H7 (cell line): ENCODE measurements at regions not wholly inside any gene's neighbourhood (a gene's known extent, or its start where the extent isn't known, plus 50 kb on each side); places are given as distances from the start of the nearest gene placed in this dataset.

Experiments
- DNase-seq: peaks from one replicate; pipeline ENCODE4 v3.0.0; 2012
- H3K27me3 ChIP-seq: 2 replicates; pipeline ENCODE4 v1.6.0; 2011; ENCODE audit warnings: mild to moderate bottlenecking, low read length; ENCODE audit not compliant: control insufficient read depth, insufficient read depth
- H3K36me3 ChIP-seq: replicated peaks from 2 replicates; pipeline ENCODE4 v1.5.1; 2011; ENCODE audit warnings: low read length; ENCODE audit not compliant: control insufficient read depth, insufficient read depth
- H3K4me3 ChIP-seq: 2 replicates; pipeline ENCODE4 v1.5.1; 2011; ENCODE audit warnings: low read depth, mild to moderate bottlenecking, control low read depth, low read length, moderate library complexity; ENCODE audit not compliant: insufficient read depth

DNA sequence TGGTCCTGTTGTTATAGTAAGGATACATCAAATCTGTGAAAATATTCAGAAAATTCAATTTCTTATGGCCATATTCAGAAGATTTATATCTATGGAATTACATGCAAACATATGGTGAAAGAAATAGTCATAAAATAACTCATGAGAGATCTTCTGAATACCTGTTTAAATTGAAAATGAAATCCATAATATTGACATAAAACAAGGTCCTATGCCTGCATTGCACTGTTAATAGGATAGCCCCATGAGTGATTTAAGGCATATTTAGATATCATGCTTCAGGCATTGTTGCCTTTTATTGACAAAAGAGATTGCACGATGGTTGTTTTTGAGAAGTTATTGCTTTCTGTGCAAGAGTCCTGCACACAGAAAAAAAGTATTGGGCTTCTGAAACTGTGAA, 591.7 kb upstream of the ZNF717 start:
- no peak for DNase-seq
- H3K4me3 ChIP-seq = no peak overlapping the region
- H3K36me3 ChIP-seq = no peaks in the 10 kb centered on the region
- H3K27me3 ChIP-seq = no peaks in the 10 kb centered on the region

DNA sequence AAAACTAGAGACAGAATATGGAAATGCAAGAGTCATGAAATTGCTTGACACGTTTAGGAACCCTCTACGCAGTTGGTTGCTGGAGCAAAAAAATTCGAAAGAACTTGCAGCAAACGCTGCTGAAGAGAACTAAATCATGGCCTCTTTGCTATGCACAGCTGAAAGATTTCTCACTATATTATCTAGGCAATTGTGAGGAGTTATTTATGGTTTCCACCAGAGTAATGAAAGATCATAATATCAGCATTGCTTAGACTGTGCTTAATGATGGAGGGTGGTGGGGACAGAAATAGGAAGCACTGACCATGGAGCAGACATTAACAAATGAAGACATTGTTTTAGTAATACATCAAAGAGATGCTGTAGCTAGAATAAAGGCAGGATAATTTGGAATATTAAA, 593.4 kb upstream of the ZNF717 start:
- H3K4me3 ChIP-seq = no peak overlapping the region
- no peak for DNase-seq
- no peaks in the 10 kb centered on the region for H3K27me3 ChIP-seq
- H3K36me3 ChIP-seq = no peaks in the 10 kb centered on the region

DNA sequence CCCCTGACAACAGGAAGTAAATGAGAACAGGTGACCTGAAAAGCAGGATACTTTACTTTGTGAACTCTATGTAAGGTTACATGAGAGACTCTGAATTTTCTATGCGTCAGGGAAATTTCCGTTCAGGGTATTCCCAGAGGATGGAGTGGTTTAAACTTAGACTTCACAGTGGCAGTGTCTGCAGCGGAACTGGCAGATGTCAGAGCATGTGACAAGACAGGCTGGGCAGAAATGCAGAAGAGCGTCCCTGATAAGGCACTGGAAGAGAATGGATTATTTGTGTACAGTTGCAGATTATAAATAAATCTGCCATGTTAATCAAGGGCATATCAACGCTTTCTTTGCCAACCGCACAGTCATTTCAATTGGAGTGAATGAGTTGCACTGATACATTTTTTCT, 598.4 kb upstream of the ZNF717 start:
- DNase-seq = no peak

DNA sequence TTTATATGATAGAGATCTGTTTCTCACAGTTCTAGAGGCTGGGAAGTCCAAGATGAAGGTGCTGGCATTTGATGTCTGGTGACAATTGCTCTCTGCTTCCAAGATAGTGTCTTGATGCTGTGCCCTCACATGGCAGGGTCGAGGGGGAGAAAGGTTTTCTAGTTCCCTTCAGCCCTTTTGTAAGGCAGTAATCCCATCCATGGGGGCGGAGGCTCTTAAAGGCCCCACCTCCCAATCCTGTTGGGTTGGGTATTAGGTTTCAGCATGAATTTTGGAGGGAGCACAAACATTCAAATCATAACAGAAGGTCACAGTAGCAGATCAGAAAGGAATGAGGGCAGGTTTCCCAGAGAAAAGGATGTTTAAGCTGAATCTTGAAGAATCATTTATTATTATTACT, 601.7 kb upstream of the ZNF717 start:
- Histone ChIP-seq H3K36me3 (no peaks in the 10 kb centered on the region), H3K4me3 (no peak overlapping the region), H3K27me3 (no peaks in the 10 kb centered on the region)
- DNase-seq = peak; percentile 8

More for the DNA sequence above, 598.4 kb upstream of the ZNF717 start:
- Histone ChIP-seq H3K4me3 (no peak overlapping the region), H3K27me3 (no peaks in the 10 kb centered on the region), H3K36me3 (no peaks in the 10 kb centered on the region)

DNA sequence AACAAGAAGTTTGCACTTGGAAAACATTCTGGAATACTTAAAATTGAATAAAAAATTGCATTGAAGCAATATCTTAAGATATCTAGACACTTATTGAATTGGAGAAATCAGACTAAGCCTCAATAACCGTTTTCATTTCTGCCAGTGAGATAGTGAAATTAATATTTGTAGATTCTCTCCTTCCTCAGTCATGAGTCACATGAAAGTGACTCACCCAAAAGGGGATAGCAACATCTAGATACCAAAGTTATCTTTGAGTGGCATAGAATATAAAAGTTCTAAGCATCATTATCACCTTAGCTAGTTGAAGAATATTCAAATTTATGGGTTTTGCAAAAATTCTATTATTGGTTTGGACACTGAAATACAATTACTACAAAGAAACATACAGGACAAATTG, 614.8 kb upstream of the ZNF717 start:
- DNase-seq = no peak
- H3K36me3 ChIP-seq = no peaks in the 10 kb centered on the region
- H3K27me3 ChIP-seq = no peaks in the 10 kb centered on the region
- H3K4me3 ChIP-seq = no peak overlapping the region

DNA sequence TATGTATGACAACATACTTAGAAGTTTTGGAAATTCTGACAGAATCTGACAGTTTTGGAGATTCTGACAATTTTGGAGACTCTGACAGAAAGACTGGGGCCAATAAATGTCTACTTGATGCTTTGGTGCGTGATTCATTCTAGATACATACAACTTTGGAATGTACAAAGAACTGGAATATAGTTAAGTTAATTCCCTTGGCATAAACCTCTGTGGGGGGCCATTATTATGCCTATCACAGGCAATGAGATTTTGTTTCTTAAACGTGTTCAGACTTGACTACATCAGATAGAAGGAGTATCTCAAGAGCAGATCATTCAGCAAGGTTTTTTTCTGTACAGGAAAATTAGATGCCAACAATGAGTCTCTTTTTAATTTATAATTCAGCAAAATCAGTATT, 617.6 kb upstream of the ZNF717 start:
- no peaks in the 10 kb centered on the region for H3K27me3 ChIP-seq
- no peak overlapping the region for H3K4me3 ChIP-seq
- no peak for DNase-seq
- H3K36me3 ChIP-seq = no peaks in the 10 kb centered on the region

DNA sequence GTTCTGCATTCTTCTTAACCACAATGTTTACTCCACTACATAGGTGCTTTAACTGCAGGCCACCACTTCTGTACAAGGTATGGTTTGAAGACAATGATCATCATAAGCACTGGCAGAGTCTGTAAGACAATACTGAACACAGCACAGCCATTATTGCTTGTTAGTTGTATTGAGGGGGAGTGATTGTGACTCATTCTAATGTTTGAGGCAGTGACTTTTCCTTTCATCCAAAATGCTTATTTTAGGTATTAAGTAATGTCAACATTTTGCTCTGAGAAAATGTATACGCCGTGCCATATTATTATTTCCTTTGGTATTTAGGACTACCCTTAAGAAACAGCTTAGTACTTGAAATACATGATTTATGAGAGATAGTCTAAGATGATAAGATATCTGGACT, 618.2 kb upstream of the ZNF717 start:
- no peak for DNase-seq
- H3K4me3 ChIP-seq = no peak overlapping the region
- H3K36me3 ChIP-seq = no peaks in the 10 kb centered on the region
- no peaks in the 10 kb centered on the region for H3K27me3 ChIP-seq

DNA sequence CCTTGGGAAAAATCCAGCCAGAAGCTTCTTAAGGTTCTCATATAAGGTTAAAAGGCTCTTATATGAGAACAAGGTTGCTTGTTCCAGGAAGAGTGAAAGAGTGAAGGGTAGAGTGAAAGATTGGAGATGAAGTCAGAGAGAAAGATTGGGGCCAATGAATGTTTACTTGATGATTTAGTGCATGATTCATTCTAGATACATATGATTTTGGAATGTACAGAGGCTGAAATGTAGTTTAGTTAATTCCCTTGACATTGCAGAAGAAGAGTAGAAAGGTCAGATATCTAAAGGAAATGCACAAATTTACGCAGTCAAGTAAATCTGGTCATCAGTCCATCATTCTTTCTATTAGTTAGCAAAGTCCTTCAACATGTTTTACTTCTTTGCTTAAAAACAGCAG, 619.8 kb upstream of the ZNF717 start:
- no peak for DNase-seq
- Histone ChIP-seq H3K4me3 (no peak overlapping the region), H3K36me3 (no peaks in the 10 kb centered on the region), H3K27me3 (no peaks in the 10 kb centered on the region)

DNA sequence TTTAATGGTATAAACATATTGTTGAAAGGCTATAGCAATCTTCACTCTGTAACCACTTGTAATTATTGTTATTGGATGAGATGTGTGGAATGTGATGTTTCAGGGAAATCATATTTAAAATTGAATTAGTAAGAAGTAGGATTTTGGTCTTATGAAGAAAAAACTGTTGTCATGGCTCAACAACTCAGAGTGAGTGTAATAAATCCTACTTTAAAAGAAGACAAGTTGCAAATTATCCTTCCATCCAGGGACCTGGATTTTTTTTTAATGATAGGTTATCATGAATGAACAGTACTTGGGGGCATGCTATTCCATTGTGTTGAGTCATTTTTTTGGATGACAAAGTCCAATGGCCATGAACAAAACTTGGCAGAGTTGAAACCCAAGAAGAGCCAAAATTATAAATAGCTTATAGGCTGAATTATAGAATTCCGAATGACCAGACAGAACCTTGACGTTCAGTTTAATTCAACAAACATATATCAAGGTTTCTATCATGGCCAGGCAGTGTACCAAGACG, 625.5 kb upstream of the ZNF717 start:
- Histone ChIP-seq H3K4me3 (no peak overlapping the region), H3K27me3 (no peaks in the 10 kb centered on the region), H3K36me3 (no peaks in the 10 kb centered on the region)
- no peak for DNase-seq

DNA sequence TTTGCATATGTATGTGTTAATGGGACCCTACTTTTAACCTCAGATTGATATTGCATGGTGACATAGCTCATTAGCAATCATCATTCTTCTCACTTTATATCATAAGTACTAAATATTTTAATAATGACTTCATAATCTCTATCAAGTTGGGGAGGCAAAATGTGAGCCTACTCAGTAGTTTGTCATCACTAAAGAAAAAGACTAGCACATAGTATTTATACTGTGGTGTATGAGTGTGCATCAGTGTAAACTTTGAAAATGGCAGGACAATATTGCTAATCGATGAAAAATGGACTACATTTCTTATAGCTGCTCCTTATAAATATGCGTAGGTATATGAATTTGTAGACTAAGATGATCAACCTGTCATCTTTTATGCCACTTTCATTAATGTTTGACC, 624.5 kb upstream of the ROBO2 start:
- DNase-seq = no peak
- H3K36me3 ChIP-seq = no peaks in the 10 kb centered on the region
- H3K27me3 ChIP-seq = no peaks in the 10 kb centered on the region
- no peak overlapping the region for H3K4me3 ChIP-seq

DNA sequence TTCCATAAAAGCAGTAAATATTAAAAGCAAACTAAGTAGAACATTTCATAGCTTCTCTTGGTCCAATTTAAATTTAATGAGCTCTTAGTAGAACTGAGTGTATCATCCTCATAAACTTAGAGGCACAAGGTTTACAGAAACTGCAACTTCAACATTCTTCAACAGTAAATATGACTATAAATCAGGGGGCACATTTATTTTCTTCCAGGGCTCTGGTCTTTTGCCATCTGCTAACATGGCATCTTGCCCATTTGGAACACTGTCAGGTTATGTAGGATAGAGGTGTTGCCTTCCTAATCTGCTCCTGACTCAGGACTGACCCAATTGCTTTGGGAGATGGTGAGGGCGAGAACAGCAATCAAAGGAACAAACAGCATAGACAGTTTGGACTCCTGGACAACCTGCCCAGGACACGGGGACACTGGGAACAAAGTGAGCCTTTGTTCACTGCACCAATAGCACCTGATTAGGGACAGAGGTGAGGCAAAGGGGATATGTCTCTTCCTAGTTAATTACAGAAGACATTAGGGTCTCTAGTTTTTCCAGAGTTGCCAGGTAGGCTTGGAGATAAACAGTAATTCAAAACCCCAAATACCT, 610.2 kb upstream of the ROBO2 start:
- H3K4me3 ChIP-seq = no peak overlapping the region
- H3K27me3 ChIP-seq = no peaks in the 10 kb centered on the region
- DNase-seq = no peak
- no peaks in the 10 kb centered on the region for H3K36me3 ChIP-seq

DNA sequence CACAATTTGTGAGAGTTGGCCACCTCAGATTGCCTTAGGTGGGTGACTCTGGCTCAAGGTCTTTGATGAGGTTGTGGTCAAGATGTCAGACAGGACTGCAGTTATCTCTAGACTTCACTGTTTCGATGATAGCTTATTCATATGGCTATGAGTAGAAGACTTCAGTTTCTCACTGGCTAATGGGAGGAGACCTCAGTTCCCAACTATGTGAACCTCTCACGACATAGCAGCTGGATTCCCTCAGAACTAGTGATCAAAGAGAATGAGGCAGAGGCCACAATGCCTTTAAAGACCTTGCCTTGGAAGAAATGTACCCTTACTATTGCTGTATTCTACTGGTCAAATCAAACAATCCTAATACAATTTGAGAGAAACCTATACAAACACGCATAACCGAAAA, 607.5 kb upstream of the ROBO2 start:
- DNase-seq = no peak
- H3K4me3 ChIP-seq = no peak overlapping the region
- no peaks in the 10 kb centered on the region for H3K36me3 ChIP-seq
- no peaks in the 10 kb centered on the region for H3K27me3 ChIP-seq

DNA sequence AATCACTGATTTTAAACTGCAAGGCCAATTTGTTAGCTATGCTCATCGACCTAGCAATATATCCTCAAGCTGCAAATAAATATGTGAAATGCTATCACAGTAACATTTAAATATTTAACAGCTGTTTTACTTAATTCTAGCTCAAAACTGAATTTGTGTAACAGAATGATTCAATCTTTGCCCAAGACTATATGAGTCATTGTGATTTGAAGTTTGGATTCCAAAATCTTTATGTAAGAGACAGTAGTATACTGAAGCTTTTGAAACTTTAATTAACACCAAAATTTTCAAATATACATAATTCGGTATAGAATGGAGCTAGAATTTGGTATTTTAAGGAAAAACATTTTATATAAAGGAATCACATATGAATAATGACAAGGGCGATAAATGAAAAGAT, 603.0 kb upstream of the ROBO2 start:
- Histone ChIP-seq H3K36me3 (no peaks in the 10 kb centered on the region), H3K27me3 (no peaks in the 10 kb centered on the region), H3K4me3 (no peak overlapping the region)
- no peak for DNase-seq

DNA sequence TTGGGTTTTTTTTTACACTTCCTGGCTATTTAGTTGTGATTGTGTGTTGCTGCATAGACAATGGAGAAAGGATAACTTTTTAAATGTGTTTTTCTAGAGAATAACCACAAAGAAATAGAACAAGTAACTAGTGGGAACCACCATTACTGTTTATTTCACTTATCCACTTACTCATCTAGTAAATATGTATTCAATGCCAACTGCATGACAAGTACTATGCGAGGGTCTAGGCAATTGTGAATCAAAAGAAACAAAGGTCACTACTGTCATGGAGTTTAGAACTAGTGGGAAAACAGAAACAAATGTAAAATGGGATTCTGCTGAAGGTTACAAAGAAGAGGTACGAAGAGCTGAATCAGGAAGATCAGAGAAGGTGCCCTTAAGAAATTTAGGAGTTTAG, 600.9 kb upstream of the ROBO2 start:
- Histone ChIP-seq H3K36me3 (no peaks in the 10 kb centered on the region), H3K4me3 (no peak overlapping the region), H3K27me3 (no peaks in the 10 kb centered on the region)
- no peak for DNase-seq

DNA sequence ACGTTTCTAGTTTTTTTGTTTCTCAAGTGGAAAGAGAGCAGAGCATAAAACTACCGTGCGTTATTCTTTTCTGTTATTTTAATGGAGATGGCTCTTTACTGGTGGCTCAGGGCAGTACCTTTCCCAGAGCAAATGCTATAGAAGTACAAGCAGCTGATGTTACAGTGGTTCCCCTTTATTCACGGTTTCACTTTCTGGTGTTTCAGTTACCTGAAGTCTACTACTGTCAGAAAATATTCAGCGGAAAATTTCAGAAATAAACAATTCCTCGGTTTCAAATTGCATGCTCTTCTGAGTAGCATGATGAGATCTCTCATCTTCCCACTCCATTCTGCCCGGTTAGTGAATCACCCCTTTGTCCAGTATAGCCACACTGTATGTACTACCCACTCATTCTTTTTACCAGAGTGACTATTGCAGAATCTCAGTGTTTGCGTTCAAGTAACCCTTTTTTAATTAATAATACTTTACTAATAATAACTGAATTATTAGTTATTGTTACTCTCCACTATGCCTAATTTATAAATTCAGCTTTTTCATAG, 597.5 kb upstream of the ROBO2 start:
- no peaks in the 10 kb centered on the region for H3K27me3 ChIP-seq
- no peak for DNase-seq
- no peaks in the 10 kb centered on the region for H3K36me3 ChIP-seq
- no peak overlapping the region for H3K4me3 ChIP-seq

DNA sequence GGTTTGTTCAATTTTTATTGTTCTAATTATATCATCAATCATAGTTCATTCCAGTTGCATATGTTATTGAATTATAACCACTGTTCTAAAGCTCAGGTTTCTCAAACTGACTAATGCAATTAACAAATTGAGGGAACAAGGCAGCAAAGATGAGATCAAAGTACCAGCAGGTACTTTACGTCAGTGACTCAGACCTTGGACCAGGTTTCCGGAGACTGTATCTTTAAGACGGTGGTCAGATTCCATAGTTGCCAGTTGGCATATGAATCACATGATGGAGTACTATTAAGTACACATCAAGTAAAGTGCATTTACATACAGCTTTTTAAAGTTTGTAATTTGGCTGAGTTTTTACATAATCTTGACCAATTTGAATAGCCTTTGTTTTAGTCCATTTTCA, 583.6 kb upstream of the ROBO2 start:
- Histone ChIP-seq H3K27me3 (no peaks in the 10 kb centered on the region), H3K36me3 (no peaks in the 10 kb centered on the region), H3K4me3 (no peak overlapping the region)
- no peak for DNase-seq
